ENCODE measurements at regions not wholly inside any gene's neighbourhood (a gene's known extent, or its start where the extent isn't known, plus 50 kb on each side); places are given as distances from the start of the nearest gene placed in this dataset.
A peak's percentile ranks its signal among the peaks of the same experiment; 100 is the strongest.

DNA sequence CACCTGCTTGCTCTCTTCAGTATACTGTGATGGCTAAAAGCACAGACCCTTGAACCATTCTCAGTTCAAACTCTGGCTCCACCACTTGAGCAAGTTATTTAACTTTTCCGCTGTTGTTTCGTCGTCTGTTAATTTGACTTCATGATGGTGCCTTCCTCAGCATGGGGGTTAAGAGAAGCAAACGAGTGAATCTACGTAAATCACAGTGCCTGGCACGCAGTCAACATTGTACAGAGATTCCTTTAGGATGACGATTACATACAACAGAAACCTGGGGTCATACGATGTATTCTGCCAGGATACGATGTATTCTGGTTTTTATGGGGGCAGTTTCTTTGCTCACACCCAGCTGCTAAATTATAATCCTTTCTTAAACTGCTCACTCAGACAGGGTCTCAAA is 515.6 kb downstream of the CCDC171 start:
- no peak overlapping the region for H3K27ac ChIP-seq (ENCODE audit: low read depth, low read length)
- H3K4me3 Mint-ChIP-seq = no peak overlapping the region
- H3K4me1 Mint-ChIP-seq = no peaks in the 10 kb centered on the region
- no peaks in the 10 kb centered on the region for H3K27me3 Mint-ChIP-seq
- H3K4me1 ChIP-seq (ENCODE audit: insufficient read depth, low read length) = no peaks in the 10 kb centered on the region
- peaks cover 2 to 18% (median 5%) of the 10 kb centered on the region in 8 donors for H3K9me3 Mint-ChIP-seq
- DNase-seq = no peak
- no peak overlapping the region for H3K27ac Mint-ChIP-seq
- no peaks in the 10 kb centered on the region for H3K27me3 ChIP-seq (ENCODE audit: insufficient read depth, low read length)
- no peak overlapping the region for H3K4me3 ChIP-seq (ENCODE audit: low read length in 2 of 2)
- intact Hi-C loops (cut with micrococcal nuclease) = no loop called here
- ChIA-PET CTCF (ENCODE audit: partially characterized antibody) (no interaction called here), POLR2A (ENCODE audit: partially characterized antibody) (no interaction called here)
- no peaks in the 10 kb centered on the region for H3K9me3 ChIP-seq (ENCODE audit: control insufficient read depth in 1 of 2, low read length in 2 of 2)
- peaks cover 0 to 3% of the 10 kb centered on the region in 2 donors for H3K36me3 Mint-ChIP-seq
- H3K36me3 ChIP-seq (ENCODE audit: insufficient read depth, low read length) = no peaks in the 10 kb centered on the region

GRCh38 chr9:16069249-16069648 is 516.4 kb downstream of the CCDC171 start:
- Mint-ChIP-seq H3K27me3 (no peaks in the 10 kb centered on the region), H3K4me3 (no peak overlapping the region), H3K4me1 (no peaks in the 10 kb centered on the region), H3K36me3 (no peaks in the 10 kb centered on the region), H3K27ac (no peak overlapping the region), H3K9me3 (peaks cover 2 to 16% (median 5%) of the 10 kb centered on the region in 8 donors)
- Histone ChIP-seq H3K4me1 (ENCODE audit: insufficient read depth, low read length) (no peaks in the 10 kb centered on the region), H3K36me3 (ENCODE audit: insufficient read depth, low read length) (no peaks in the 10 kb centered on the region), H3K27me3 (ENCODE audit: insufficient read depth, low read length) (no peaks in the 10 kb centered on the region), H3K9me3 (ENCODE audit: control insufficient read depth in 1 of 2, low read length in 2 of 2) (no peaks in the 10 kb centered on the region), H3K4me3 (ENCODE audit: low read length in 2 of 2) (no peak overlapping the region), H3K27ac (ENCODE audit: low read depth, low read length) (no peak overlapping the region)
- CTCF ChIA-PET (ENCODE audit: partially characterized antibody) = no interaction called here
- intact Hi-C loops (cut with micrococcal nuclease) = no loop called here
- POLR2A ChIA-PET (ENCODE audit: partially characterized antibody) = no interaction called here
- DNase-seq = no peak

DNA sequence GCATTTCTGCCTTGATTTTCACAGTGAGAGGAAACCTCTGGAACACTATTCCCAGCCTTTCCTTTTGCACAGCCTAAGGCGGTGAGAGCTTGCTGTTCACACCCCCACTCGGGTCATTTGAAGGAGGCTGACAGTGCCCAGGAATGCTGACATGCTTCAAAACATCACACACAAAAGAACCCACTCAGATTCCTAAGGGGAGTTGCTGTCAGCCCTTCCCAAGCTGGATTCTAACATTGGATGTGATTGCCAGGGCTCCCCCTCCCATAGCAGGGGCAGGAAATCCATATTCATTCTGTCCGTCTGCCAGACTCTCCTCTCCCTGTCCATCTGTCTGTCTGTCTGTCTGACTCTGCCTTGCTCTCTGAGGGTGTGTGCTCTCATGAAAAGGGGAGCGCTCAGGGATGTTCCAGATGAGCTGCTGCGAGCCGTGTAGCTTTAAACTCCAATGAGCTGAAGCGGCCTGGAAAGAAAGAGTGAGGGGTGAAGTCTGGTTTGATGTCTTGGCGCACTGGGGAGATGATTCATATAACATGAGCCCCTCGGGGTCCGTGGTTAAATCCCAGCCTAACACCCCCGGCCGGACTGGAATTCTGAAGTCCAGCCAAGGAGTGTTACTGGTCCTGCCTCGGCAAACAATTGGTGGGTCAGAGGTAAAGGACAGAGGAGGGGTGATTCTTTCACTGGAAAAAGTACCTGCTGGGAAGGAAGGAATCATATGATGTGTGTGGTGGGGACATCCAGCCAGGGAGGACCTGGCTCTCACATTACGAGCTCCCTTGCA is 517.0 kb downstream of the CCDC171 start:
- Mint-ChIP-seq H3K4me1 (no peaks in the 10 kb centered on the region), H3K4me3 (no peak overlapping the region), H3K27ac (no peak overlapping the region), H3K9me3 (peaks cover 2 to 14% (median 5%) of the 10 kb centered on the region in 8 donors), H3K27me3 (no peaks in the 10 kb centered on the region), H3K36me3 (no peaks in the 10 kb centered on the region)
- H3K4me3 ChIP-seq (ENCODE audit: low read length in 2 of 2) = no peak overlapping the region
- no peak for DNase-seq
- H3K36me3 ChIP-seq (ENCODE audit: insufficient read depth, low read length) = no peaks in the 10 kb centered on the region
- H3K27me3 ChIP-seq (ENCODE audit: insufficient read depth, low read length) = no peaks in the 10 kb centered on the region
- intact Hi-C loops (cut with micrococcal nuclease) = no loop called here
- no peaks in the 10 kb centered on the region for H3K9me3 ChIP-seq (ENCODE audit: control insufficient read depth in 1 of 2, low read length in 2 of 2)
- H3K4me1 ChIP-seq (ENCODE audit: insufficient read depth, low read length) = no peaks in the 10 kb centered on the region
- ChIA-PET POLR2A (ENCODE audit: partially characterized antibody) (no interaction called here), CTCF (ENCODE audit: partially characterized antibody) (no interaction called here)
- H3K27ac ChIP-seq (ENCODE audit: low read depth, low read length) = no peak overlapping the region

- Mint-ChIP-seq H3K27me3 (no peaks in the 10 kb centered on the region), H3K9me3 (peaks cover 2 to 12% (median 5%) of the 10 kb centered on the region in 8 donors), H3K36me3 (no peaks in the 10 kb centered on the region), H3K4me3 (no peak overlapping the region), H3K27ac (no peak overlapping the region), H3K4me1 (no peaks in the 10 kb centered on the region)
- ChIA-PET CTCF (ENCODE audit: partially characterized antibody) (no interaction called here), POLR2A (ENCODE audit: partially characterized antibody) (no interaction called here)
- H3K27me3 ChIP-seq (ENCODE audit: insufficient read depth, low read length) = no peaks in the 10 kb centered on the region
- no peaks in the 10 kb centered on the region for H3K36me3 ChIP-seq (ENCODE audit: insufficient read depth, low read length)
- no peaks in the 10 kb centered on the region for H3K9me3 ChIP-seq (ENCODE audit: control insufficient read depth in 1 of 2, low read length in 2 of 2)
- no peak overlapping the region for H3K27ac ChIP-seq (ENCODE audit: low read depth, low read length)
- no peaks in the 10 kb centered on the region for H3K4me1 ChIP-seq (ENCODE audit: insufficient read depth, low read length)
- intact Hi-C loops (cut with micrococcal nuclease) = no loop called here
- DNase-seq = no peak
- no peak overlapping the region for H3K4me3 ChIP-seq (ENCODE audit: low read length in 2 of 2)
These were observed 517.8 kb downstream of the CCDC171 start for GRCh38 chr9:16070455-16071145.

DNA sequence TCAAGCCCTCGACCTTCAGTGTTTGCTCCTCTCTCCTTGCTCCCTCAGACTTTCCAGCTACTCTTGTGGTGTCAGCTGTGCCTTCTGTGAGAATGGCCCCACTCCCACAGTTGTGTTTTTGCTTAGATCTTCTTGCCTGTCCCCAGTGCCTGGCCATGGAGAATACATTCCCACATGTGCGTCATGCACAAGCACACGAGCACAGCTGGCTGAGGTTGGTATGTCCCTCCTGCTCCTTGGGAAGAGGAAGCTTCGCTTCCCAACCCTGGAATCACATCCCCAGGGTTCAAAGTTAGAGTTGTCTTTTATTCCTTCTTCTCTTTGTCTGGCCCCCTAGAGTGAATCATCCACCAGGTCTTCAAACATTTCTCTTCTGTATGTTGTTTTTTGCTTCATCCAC is 518.6 kb downstream of the CCDC171 start:
- no peak overlapping the region for H3K27ac ChIP-seq (ENCODE audit: low read depth, low read length)
- Mint-ChIP-seq H3K27ac (no peak overlapping the region), H3K4me1 (no peaks in the 10 kb centered on the region), H3K36me3 (no peaks in the 10 kb centered on the region), H3K4me3 (peak overlapping the region in 1 of 8 donors; percentile 13), H3K27me3 (no peaks in the 10 kb centered on the region), H3K9me3 (peaks cover 2 to 12% (median 5%) of the 10 kb centered on the region in 8 donors)
- POLR2A ChIA-PET (ENCODE audit: partially characterized antibody) = no interaction called here
- no peaks in the 10 kb centered on the region for H3K36me3 ChIP-seq (ENCODE audit: insufficient read depth, low read length)
- H3K27me3 ChIP-seq (ENCODE audit: insufficient read depth, low read length) = no peaks in the 10 kb centered on the region
- DNase-seq = no peak
- H3K4me1 ChIP-seq (ENCODE audit: insufficient read depth, low read length) = no peaks in the 10 kb centered on the region
- no peaks in the 10 kb centered on the region for H3K9me3 ChIP-seq (ENCODE audit: control insufficient read depth in 1 of 2, low read length in 2 of 2)
- CTCF ChIA-PET (ENCODE audit: partially characterized antibody) = no interaction called here
- intact Hi-C loops (cut with micrococcal nuclease) = no loop called here
- H3K4me3 ChIP-seq (ENCODE audit: low read length in 2 of 2) = no peak overlapping the region

DNA sequence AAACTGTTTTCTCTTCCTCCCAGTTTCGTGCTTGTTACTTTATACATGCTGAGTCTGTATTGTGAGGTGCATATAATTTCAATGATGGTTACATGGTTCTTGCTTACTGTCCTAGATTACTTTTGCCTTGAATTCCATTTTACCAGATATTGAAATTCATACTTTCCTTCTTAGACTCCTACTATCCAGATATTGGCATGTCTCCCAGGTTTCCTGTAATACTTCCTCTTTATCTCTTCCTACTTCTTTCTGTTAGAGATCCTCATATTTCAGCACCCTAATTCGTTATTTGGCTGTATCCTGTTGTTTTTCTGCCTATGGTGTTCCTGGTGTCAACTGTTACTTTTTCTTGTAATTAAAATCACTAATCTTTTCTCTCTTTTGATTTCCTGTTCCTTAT is 522.1 kb downstream of the CCDC171 start:
- Mint-ChIP-seq H3K4me3 (no peak overlapping the region), H3K9me3 (peaks cover 0 to 5% (median 2%) of the 10 kb centered on the region in 8 donors), H3K27me3 (peaks cover 0 to 1% of the 10 kb centered on the region in 2 donors), H3K4me1 (no peaks in the 10 kb centered on the region), H3K27ac (no peak overlapping the region), H3K36me3 (no peaks in the 10 kb centered on the region)
- Histone ChIP-seq H3K27ac (ENCODE audit: low read depth, low read length) (no peak overlapping the region), H3K27me3 (ENCODE audit: insufficient read depth, low read length) (no peaks in the 10 kb centered on the region), H3K36me3 (ENCODE audit: insufficient read depth, low read length) (no peaks in the 10 kb centered on the region), H3K9me3 (ENCODE audit: control insufficient read depth in 1 of 2, low read length in 2 of 2) (no peaks in the 10 kb centered on the region), H3K4me1 (ENCODE audit: insufficient read depth, low read length) (no peaks in the 10 kb centered on the region), H3K4me3 (ENCODE audit: low read length in 2 of 2) (no peak overlapping the region)
- intact Hi-C loops (cut with micrococcal nuclease) = no loop called here
- CTCF ChIA-PET (ENCODE audit: partially characterized antibody) = no interaction called here
- no peak for DNase-seq
- POLR2A ChIA-PET (ENCODE audit: partially characterized antibody) = no interaction called here

DNA sequence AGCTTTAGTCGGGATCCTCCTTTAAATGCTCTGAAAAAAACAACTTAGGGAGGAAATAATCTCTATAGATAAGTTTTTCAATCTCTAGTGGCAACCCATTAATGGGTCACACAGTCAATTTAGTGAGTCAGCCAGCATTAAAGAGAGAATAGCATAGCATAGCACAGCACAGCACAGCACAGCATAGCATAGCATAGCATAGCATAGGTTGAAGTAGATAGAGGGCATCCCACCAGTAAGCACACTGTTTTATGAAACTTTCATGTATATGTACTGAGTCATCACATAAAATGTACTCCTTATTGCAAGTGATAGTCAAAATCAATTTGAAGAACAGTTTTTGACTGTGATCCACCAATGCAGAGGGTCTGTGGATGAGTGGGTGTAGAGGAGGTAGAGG is 522.9 kb downstream of the CCDC171 start:
- no peaks in the 10 kb centered on the region for H3K36me3 ChIP-seq (ENCODE audit: insufficient read depth, low read length)
- H3K4me3 Mint-ChIP-seq = no peak overlapping the region
- no peak overlapping the region for H3K27ac ChIP-seq (ENCODE audit: low read depth, low read length)
- no peak overlapping the region for H3K27ac Mint-ChIP-seq
- CTCF ChIA-PET (ENCODE audit: partially characterized antibody) = no interaction called here
- intact Hi-C loops (cut with micrococcal nuclease) = no loop called here
- H3K9me3 Mint-ChIP-seq = peaks cover 0 to 4% (median under 1%) of the 10 kb centered on the region in 8 donors
- peaks cover 0 to 1% of the 10 kb centered on the region in 2 donors for H3K27me3 Mint-ChIP-seq
- no peaks in the 10 kb centered on the region for H3K9me3 ChIP-seq (ENCODE audit: control insufficient read depth in 1 of 2, low read length in 2 of 2)
- no peaks in the 10 kb centered on the region for H3K27me3 ChIP-seq (ENCODE audit: insufficient read depth, low read length)
- H3K4me1 Mint-ChIP-seq = no peaks in the 10 kb centered on the region
- no peak for DNase-seq
- POLR2A ChIA-PET (ENCODE audit: partially characterized antibody) = no interaction called here
- H3K4me1 ChIP-seq (ENCODE audit: insufficient read depth, low read length) = no peaks in the 10 kb centered on the region
- no peak overlapping the region for H3K4me3 ChIP-seq (ENCODE audit: low read length in 2 of 2)
- no peaks in the 10 kb centered on the region for H3K36me3 Mint-ChIP-seq
